Fibroblast of lung (primary cell): ENCODE measurements at regions not wholly inside any gene's neighbourhood (a gene's known extent, or its start where the extent isn't known, plus 50 kb on each side); places are given as distances from the start of the nearest gene placed in this dataset.

Experiments
- CTCF ChIP-seq, 2 donors: IDR thresholded peaks in 1 of 2; conservative IDR thresholded peaks in 1 of 2; 1 replicate in 1 of 2; 2 replicates in 1 of 2; pipeline ENCODE4 v1.5.1; 2011 to 2012; ENCODE audit warnings: low read length in 2 of 2, control low read depth in 1 of 2, inconsistent platforms in 1 of 2, low read depth in 1 of 2, mild to moderate bottlenecking in 1 of 2
- EZH2 ChIP-seq: IDR thresholded peaks from 2 replicates; pipeline ENCODE4 v1.5.1; 2012; ENCODE audit warnings: low read length, control low read depth, mild to moderate bottlenecking; ENCODE audit errors: missing control alignments

- no peak for TF ChIP-seq CTCF (conservative IDR thresholded peaks at IDR 0.05 in 1 of 2, IDR thresholded peaks at IDR 0.05 in 1 of 2; ENCODE audit: low read depth in 1 of 2, low read length in 2 of 2)
- TF ChIP-seq EZH2: no peak
Measured at GRCh38 chr1:96074422-96074821, 647.2 kb upstream of the PTBP2 start.
